ENCODE measurements at regions not wholly inside any gene's neighbourhood (a gene's known extent, or its start where the extent isn't known, plus 50 kb on each side); places are given as distances from the start of the nearest gene placed in this dataset.
A peak's percentile ranks its signal among the peaks of the same experiment; 100 is the strongest.
"Not testable (repeated sequence)": the region's sequence is repeated elsewhere in the genome, so short reads cannot be mapped to it uniquely, and the experiment has no call there.

- no peak for DNase-seq
Observed at GRCh38 chr3:74978684-74979083, 364.2 kb upstream of the CNTN3 start.

GRCh38 chr3:74985028-74985904 lies 370.8 kb upstream of the CNTN3 start:
- not testable (repeated sequence) for DNase-seq

DNA sequence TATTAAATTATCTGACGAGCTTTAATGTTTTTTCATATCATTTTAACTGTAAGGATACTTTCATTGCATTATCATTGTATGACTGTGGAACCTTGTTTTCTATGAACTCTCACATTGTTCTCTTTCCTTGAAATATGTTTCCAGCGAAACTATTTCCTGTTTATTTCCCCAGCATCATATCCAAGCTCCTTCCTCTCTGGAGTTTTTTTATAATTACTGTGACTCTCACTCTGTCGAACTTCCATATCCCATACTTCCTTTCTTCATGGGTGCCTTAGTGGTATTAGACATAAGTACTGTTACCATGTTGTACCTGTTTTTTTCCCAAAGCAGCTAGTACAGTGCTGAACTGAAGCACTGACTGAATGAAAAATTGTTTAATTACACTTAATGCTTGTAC lies 373.6 kb upstream of the CNTN3 start:
- no peak for DNase-seq

- no peak for DNase-seq
Observed at GRCh38 chr3:74992898-74993297, 378.4 kb upstream of the CNTN3 start.

DNA sequence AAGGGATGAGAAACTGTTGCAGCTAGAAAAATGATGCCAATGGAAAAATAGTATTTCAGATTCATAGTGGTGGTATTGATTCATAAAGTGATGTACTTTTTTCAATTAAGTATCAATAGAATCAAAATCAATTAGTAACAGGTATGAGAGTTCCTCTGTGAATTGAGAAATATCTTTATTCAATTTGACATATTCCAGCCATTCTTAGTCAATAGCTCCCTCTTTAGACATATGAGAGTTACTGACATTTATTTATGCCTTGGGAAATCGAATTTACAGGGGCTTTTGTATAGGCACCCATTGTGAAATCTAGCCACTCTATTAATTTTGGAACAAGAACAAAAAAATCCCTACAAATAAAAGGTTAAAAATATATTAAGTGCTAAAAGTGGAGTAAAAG lies 386.9 kb upstream of the CNTN3 start:
- no peak for DNase-seq

DNA sequence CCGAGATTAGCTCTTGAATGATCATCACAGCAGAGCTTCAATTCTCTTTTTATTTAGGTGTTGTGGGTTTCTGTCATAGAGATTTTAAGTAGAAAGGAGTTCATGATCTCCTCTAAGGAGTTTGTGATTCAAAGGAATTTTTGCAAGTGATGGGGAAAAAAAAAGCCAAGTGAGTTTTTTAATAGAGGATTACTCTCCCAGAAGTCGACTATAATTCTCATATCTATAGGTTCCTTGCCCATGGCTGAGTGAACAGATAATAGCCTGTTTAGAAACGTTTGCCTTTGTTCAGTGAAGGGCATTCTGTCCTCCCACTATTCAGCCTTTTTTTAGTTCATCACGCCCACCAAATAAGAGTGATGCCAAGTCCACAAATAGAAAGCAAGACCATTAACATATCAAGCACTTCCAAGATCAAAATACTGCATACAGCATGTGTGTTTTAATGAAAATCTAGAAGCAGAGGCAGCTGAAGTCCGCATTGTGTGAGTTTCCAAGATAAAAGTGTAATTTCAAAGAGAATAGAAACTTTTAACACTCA lies 398.4 kb upstream of the CNTN3 start:
- DNase-seq = no peak

- no peak for DNase-seq
Observed at GRCh38 chr3:75014008-75014407, 399.5 kb upstream of the CNTN3 start.

DNA sequence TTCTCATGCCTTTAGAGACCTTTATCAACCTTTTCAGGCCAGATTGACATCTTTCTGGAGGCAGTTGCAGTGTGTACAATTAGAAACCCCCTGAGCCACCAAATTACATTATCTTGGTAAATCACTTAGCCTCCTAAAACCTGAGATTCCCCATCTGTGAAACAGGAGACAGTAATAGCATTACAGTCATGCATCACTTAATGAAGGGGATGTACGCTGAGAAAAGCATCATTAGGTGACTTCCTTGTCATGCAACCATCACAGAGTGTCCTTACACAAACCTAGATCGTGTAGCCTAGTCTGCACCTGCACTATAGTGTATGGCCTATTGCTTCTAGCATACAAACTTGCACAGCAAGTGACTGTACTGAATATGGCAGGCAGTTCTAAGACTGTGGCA lies 400.8 kb upstream of the CNTN3 start:
- no peak for DNase-seq

DNA sequence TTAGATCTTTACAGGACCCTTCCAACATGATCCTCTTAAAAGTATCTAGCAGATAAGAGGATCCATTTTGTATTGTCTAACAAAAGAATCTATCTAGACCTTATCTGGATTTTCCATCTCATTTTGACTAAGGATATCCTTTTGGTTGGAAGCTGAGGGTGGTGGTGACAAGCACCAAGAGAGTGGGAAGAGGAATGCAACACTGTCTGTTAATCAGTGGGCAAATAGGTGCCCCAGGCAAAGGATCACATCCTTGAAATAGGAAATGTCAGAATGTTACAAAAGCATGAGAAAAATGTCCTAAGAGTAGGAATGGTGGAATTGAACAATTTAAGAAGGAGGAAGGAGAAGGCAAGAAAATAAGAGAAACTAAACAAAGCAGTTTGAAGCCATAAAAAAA lies 420.7 kb upstream of the CNTN3 start:
- no peak for DNase-seq

DNA sequence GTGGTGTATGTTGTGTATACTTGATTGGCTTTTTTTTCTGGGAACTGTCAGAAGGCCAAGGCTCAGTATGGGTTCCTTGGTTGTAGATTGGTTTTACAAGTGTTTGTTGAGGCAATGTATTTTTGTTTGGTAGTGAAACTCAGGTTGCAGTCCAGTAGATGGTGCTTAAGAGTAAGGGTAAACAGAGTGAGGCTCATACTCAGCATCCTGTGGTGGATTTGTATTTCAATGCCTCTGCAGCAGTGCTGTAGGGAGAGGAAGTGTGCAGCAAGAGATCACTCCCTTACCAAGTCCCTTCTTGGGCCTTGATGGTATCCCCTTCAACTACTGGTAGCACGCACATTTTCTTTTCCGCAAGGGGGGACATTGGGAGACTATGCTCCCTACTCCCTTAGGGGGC lies 428.5 kb upstream of the CNTN3 start:
- DNase-seq = no peak

DNA sequence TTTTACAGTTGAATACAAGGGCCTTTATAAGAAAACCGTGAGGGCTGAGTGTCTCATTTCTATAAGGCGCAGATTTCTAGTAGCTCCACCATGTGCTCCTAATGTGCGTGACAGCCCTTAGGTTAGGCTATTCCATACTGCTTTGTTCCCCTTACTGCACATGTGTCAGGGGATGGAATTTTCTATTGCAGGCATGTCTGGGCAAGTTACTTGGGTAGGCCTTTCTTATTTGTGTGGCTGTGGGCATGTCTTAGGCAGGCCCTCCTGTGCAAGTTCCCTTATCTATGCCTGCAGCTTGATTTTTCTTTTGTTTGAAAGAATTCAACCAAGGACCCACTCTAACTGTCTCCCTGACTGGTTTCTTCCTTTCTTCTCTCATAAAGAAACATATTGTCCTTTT lies 434.2 kb upstream of the CNTN3 start:
- DNase-seq = peak; percentile 7

DNA sequence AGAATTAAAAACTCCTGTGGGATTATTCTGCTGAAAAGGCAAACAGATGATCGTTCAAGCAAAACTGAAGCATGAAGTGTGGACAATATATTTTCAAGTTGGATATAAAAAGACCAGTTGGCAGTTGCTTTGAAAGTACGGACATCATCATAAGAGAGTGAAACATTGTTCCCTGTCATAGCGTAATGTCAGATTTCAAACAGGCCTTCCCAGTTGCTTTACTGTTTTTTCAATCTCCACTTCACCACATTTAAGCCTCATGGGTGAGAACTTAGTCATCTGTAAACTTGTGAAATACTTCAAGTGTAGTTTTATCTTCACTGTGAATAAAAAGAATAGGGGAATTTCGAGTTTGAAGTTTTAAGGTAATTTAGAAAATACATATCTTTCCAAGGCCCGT lies 435.1 kb upstream of the CNTN3 start:
- DNase-seq = no peak

DNA sequence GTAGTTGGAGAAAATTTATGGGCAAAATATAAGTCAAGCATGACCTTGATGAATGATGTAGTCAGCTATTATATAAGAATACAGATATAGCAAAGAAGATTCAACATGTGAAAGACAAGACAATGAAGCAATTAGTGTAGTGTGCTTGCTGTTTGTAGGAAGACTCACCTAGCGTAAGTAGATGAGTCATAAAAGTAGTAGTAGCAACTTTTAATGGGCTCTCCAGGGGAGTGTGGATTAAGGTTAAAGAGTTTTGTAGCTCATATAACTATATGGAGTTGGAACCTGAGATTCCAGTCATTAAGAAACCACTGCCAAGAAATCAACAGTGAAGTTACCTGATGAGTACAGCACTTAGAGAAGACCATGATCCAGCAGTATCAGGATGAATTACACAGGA lies 444.7 kb upstream of the CNTN3 start:
- no peak for DNase-seq

GRCh38 chr3:75061806-75062205 lies 447.3 kb upstream of the CNTN3 start:
- no peak for DNase-seq

DNA sequence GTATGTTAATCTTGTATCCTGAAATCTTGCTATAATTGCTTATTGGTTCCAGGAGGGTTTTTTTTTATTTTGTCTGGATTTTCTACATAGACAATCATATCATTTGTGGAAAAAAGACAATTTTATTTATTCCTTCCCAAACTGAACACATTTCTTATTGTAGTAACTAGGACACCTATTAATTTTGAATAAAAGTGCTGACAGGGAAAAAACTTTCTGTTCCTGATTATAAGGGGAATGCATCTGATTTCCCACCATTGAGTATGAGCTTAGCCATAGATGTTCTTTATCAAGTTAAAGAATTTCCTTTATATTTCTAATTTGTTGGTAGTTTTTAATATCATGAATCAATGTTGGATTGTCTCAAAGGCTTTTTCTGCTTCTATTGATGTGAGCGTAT lies 460.7 kb upstream of the CNTN3 start:
- no peak for DNase-seq

GRCh38 chr3:75076481-75076880 lies 462.0 kb upstream of the CNTN3 start:
- DNase-seq = no peak

DNA sequence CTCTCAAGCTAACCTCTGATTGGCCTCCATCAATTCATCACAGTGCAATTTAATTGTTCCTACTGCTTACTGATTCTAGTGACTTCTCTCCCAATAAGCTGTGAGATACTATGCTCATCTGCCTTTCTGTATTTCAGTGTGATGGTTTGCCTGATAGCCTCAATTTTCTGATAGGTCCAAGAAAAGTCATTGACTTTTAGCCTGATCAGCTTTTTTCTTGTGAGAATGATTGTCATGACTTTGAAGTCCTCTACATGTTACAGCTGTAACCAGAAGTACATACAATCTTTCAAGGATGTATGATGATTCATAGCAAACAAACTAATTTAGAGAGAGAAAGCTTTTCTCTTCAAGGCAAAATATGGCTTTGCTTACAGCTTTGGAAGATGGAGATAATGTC lies 463.8 kb upstream of the CNTN3 start:
- no peak for DNase-seq

DNA sequence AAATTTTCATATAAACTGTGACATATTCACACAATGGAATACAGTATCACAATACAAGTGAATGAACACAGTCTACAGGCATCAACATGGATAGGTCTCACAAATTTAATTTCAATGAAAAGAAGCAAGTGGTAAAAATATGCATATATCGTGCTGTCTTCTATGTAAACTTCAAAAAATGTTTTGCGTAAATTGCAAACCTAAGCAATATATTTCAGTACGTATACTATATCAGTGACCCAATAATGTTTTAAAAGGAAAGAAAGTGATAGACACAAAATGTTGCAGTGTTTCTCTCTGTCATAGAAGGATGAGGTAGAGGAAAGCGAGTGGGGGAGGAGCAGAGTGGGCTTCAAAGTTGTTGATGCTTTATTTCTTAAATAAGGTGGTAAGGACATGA lies 468.4 kb upstream of the CNTN3 start:
- DNase-seq = no peak

- no peak for DNase-seq
Observed at GRCh38 chr3:75089841-75090240, 475.4 kb upstream of the CNTN3 start.

- DNase-seq = no peak
Observed at GRCh38 chr3:75101329-75102147, 487.1 kb upstream of the CNTN3 start.

DNA sequence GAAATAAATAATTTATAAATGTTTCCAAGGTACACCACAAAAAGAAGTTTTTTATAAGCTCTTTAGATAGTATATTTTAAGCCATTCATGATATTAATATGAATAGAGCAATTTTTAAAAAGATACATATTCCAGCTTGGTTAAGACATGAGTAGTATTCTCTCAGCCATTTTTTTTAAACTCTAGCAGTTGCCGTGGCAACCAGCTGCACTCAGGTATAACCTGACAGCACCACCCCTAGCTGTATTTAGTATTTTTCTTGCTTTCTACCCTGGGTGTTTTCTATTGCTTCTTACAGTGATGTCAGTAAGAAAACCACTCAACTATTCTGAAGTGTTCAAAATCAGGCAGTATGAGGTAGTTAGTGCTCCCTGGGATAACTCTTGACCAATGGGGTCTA lies 496.3 kb upstream of the CNTN3 start:
- DNase-seq = no peak

- DNase-seq = no peak
Observed at GRCh38 chr3:75115695-75116094, 501.2 kb upstream of the CNTN3 start.

GRCh38 chr3:75118779-75119178 lies 504.3 kb upstream of the CNTN3 start:
- no peak for DNase-seq

DNA sequence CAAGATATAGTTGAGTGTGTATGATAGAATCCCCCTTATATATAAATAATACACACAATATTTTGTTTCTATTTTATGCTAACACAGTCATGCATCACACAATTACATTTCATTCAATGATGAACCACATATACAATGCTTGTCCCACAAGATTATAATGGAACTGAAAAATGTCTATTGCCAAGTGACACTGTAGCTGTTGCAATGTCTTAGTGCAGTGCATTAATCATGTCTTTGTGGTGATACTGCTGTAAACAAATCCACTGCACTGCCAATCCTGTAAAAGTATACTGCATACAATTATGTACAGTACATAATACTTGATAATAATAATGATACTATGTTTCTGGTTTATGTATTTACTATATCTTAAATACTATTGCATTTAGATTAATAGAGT lies 512.1 kb upstream of the CNTN3 start:
- DNase-seq = no peak

Data from EL (cell line).